HEK293 (cell line): ENCODE measurements at regions not wholly inside any gene's neighbourhood (a gene's known extent, or its start where the extent isn't known, plus 50 kb on each side); places are given as distances from the start of the nearest gene placed in this dataset.

Experiments used
- CTCF ChIA-PET: fragments of 350-600 bp; formaldehyde crosslinking; extraction: SDS; loops from one replicate; lab custom pipeline; 2021; ENCODE audit warnings: antibody characterized with exemption; lab: Yijun Ruan, JAX
- POLR2A ChIA-PET: fragments of 300-600 bp; formaldehyde crosslinking; extraction: SDS; loops from one replicate; lab custom pipeline; 2020; ENCODE audit warnings: antibody characterized with exemption, inconsistent platforms; lab: Yijun Ruan, JAX
- H3K27ac ChIP-seq: fragments of 200-500 bp; sonication (Bioruptor generic); 2 replicates; pipeline ENCODE4 v1.5.1; 2014; ENCODE audit warnings: low read depth, low read length, control low read depth, inconsistent platforms; ENCODE audit errors: extremely low read depth
- H3K36me3 ChIP-seq, 2 experiments: fragments of 200-500 bp in 1 of 2; sonication (Bioruptor generic) in 1 of 2; 1 replicate in 1 of 2; 2 replicates in 1 of 2; pipeline ENCODE4 v1.5.1; 2014 to 2017; ENCODE audit warnings: inconsistent platforms in 2 of 2, low read length in 2 of 2; ENCODE audit not compliant: control insufficient read depth in 2 of 2, insufficient read depth in 1 of 2
- H3K4me1 ChIP-seq: fragments of 200-500 bp; sonication (Bioruptor generic); 2 replicates; pipeline ENCODE4 v1.5.1; 2014; ENCODE audit warnings: mild to moderate bottlenecking, low read length, inconsistent platforms; ENCODE audit not compliant: control insufficient read depth, insufficient read depth
- H3K4me3 ChIP-seq: 2 replicates; pipeline ENCODE4 v1.5.1; 2011; ENCODE audit warnings: low read depth, mild to moderate bottlenecking, control low read depth, low read length, moderate library complexity
- H3K9me3 ChIP-seq: fragments of 200-500 bp; sonication (Bioruptor generic); 2 replicates; pipeline ENCODE4 v1.5.1; 2014; ENCODE audit warnings: low read depth, low read length, inconsistent platforms; ENCODE audit not compliant: control insufficient read depth, insufficient read depth
- SCRT2 ChIP-seq: fragments of 450-650 bp; formaldehyde crosslinking; IDR thresholded peaks from 2 replicates; pipeline ENCODE4 v1.5.1; 2016; ENCODE audit warnings: missing biosample characterization, missing genetic modification characterization
- TCF7L2 ChIP-seq: IDR thresholded peaks from 2 replicates; pipeline ENCODE4 v1.6.1; 2011; ENCODE audit warnings: low read depth, mild to moderate bottlenecking, inconsistent platforms, low read length, moderate library complexity, borderline replicate concordance
- WT1 ChIP-seq: fragments of 450-650 bp; formaldehyde crosslinking; IDR thresholded peaks from 2 replicates; pipeline ENCODE4 v1.5.1; 2016; ENCODE audit warnings: missing biosample characterization, missing genetic modification characterization
- ZBTB21 ChIP-seq: fragments of 450-650 bp; formaldehyde crosslinking; IDR thresholded peaks from 2 replicates; pipeline ENCODE4 v1.5.1; 2017; ENCODE audit warnings: missing biosample characterization, missing genetic modification characterization
- ZFHX2 ChIP-seq: fragments of 450-650 bp; formaldehyde crosslinking; conservative IDR thresholded peaks from 2 replicates; pipeline ENCODE4 v1.5.1; 2016; ENCODE audit warnings: missing biosample characterization, missing genetic modification characterization
- ZNF146 ChIP-seq: fragments of 450-650 bp; formaldehyde crosslinking; IDR thresholded peaks from 2 replicates; pipeline ENCODE4 v1.5.1; 2016; ENCODE audit warnings: missing biosample characterization, missing genetic modification characterization
- ZNF202 ChIP-seq: fragments of 450-650 bp; formaldehyde crosslinking; IDR thresholded peaks from 2 replicates; pipeline ENCODE4 v1.5.1; 2016; ENCODE audit warnings: missing biosample characterization, missing genetic modification characterization, borderline replicate concordance
- ZNF274 ChIP-seq, 2 experiments: fragments of 200-500 bp in 1 of 2; fragments of 450-650 bp in 1 of 2; sonication (Bioruptor generic) in 1 of 2; formaldehyde crosslinking in 1 of 2; IDR thresholded peaks; 2 replicates each; pipeline versions ENCODE4 v1.5.1 to v1.6.1; 2014 to 2016; ENCODE audit warnings: borderline replicate concordance in 1 of 2, inconsistent platforms in 1 of 2, low read length in 1 of 2, missing biosample characterization in 1 of 2, missing genetic modification characterization in 1 of 2
- ZNF404 ChIP-seq: fragments of 450-650 bp; formaldehyde crosslinking; IDR thresholded peaks from 2 replicates; pipeline ENCODE4 v1.5.1; 2017; ENCODE audit warnings: missing biosample characterization, missing genetic modification characterization
- ZNF48 ChIP-seq: fragments of 450-650 bp; formaldehyde crosslinking; IDR thresholded peaks from 2 replicates; pipeline ENCODE4 v1.5.1; 2016; ENCODE audit warnings: missing biosample characterization, missing genetic modification characterization
- ZNF501 ChIP-seq: fragments of 450-650 bp; formaldehyde crosslinking; IDR thresholded peaks from 2 replicates; pipeline ENCODE4 v1.5.1; 2016; ENCODE audit warnings: missing biosample characterization, missing genetic modification characterization
- ZNF514 ChIP-seq: fragments of 450-650 bp; formaldehyde crosslinking; IDR thresholded peaks from 2 replicates; pipeline ENCODE4 v1.5.1; 2016; ENCODE audit warnings: missing biosample characterization, missing genetic modification characterization
- ZNF529 ChIP-seq: fragments of 450-650 bp; formaldehyde crosslinking; IDR thresholded peaks from 2 replicates; pipeline ENCODE4 v1.5.1; 2017; ENCODE audit warnings: missing genetic modification characterization, missing biosample characterization; ENCODE audit not compliant: insufficient replicate concordance
- ZNF544 ChIP-seq: fragments of 450-650 bp; formaldehyde crosslinking; IDR thresholded peaks from 2 replicates; pipeline ENCODE4 v1.5.0; 2017; ENCODE audit warnings: missing biosample characterization, missing genetic modification characterization
- ZNF548 ChIP-seq: fragments of 450-650 bp; formaldehyde crosslinking; IDR thresholded peaks from 2 replicates; pipeline ENCODE4 v1.5.1; 2016; ENCODE audit warnings: missing biosample characterization, missing genetic modification characterization
- ZNF621 ChIP-seq: fragments of 450-650 bp; formaldehyde crosslinking; IDR thresholded peaks from 2 replicates; pipeline ENCODE4 v1.5.1; 2017; ENCODE audit warnings: missing biosample characterization, missing genetic modification characterization
- ZNF747 ChIP-seq: fragments of 450-650 bp; formaldehyde crosslinking; IDR thresholded peaks from 2 replicates; pipeline ENCODE4 v1.5.1; 2016; ENCODE audit warnings: missing biosample characterization, missing genetic modification characterization
- ZNF830 ChIP-seq: fragments of 450-650 bp; IDR thresholded peaks from 2 replicates; pipeline ENCODE4 v1.5.0; 2018; ENCODE audit warnings: missing biosample characterization, missing genetic modification characterization, low read depth, mild to moderate bottlenecking, moderate library complexity
- ZNF843 ChIP-seq: fragments of 450-650 bp; formaldehyde crosslinking; IDR thresholded peaks from 2 replicates; pipeline ENCODE4 v1.5.1; 2016; ENCODE audit warnings: missing biosample characterization, missing genetic modification characterization
- ZSCAN23 ChIP-seq: fragments of 450-650 bp; formaldehyde crosslinking; IDR thresholded peaks from 2 replicates; pipeline ENCODE4 v1.5.1; 2016; ENCODE audit warnings: missing biosample characterization, missing genetic modification characterization
- ZXDB ChIP-seq: fragments of 450-650 bp; formaldehyde crosslinking; IDR thresholded peaks from 2 replicates; pipeline ENCODE4 v1.5.1; 2016; ENCODE audit warnings: missing biosample characterization, missing genetic modification characterization
- TF ChIP-seq, protein P1 (sequence below): fragments of 450-650 bp; formaldehyde crosslinking; IDR thresholded peaks from 2 replicates; pipeline ENCODE4 v1.5.1; 2016; ENCODE audit warnings: missing biosample characterization, missing genetic modification characterization

DNA sequence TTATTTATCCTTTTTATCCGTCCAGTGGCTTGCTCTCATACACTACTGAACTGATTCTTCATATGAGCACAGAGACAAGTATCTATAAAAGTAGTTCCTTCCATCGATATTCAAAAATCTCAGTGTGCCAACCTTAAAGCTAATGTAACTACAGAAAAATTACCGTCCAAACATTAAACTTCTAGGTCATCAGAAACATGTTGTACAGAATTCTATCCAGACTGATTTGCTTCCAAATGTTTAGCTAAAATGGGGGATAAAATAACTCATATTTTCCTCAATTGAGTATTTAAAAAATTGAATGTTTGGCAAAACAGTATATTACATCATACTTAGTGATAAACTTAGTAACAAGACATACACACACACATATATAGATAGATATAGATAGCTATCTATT, 584.7 kb upstream of the SEMA3D start:
- TF ChIP-seq ZNF548 (tag by site-specific recombination) (no peak), ZXDB (tag by site-specific recombination) (no peak), WT1 (tag by site-specific recombination) (no peak), ZNF830 (tag by site-specific recombination) (no peak), ZNF529 (tag by site-specific recombination) (no peak), ZNF404 (no peak), ZNF621 (no peak), ZNF48 (no peak), ZNF544 (tag by site-specific recombination) (no peak), ZNF274 (IDR thresholded peaks at IDR 0.05; ENCODE audit: low read length) (no peak), ZNF274 (tag by site-specific recombination; IDR thresholded peaks at IDR 0.05; ENCODE audit: borderline replicate concordance) (no peak), ZNF747 (no peak), ZNF514 (tag by site-specific recombination) (no peak), ZFHX2 (no peak), ZNF501 (no peak), SCRT2 (no peak), TCF7L2 (no peak), ZBTB21 (tag by site-specific recombination) (no peak), ZNF202 (tag by site-specific recombination) (no peak)
- TF ChIP-seq, protein P1, sequence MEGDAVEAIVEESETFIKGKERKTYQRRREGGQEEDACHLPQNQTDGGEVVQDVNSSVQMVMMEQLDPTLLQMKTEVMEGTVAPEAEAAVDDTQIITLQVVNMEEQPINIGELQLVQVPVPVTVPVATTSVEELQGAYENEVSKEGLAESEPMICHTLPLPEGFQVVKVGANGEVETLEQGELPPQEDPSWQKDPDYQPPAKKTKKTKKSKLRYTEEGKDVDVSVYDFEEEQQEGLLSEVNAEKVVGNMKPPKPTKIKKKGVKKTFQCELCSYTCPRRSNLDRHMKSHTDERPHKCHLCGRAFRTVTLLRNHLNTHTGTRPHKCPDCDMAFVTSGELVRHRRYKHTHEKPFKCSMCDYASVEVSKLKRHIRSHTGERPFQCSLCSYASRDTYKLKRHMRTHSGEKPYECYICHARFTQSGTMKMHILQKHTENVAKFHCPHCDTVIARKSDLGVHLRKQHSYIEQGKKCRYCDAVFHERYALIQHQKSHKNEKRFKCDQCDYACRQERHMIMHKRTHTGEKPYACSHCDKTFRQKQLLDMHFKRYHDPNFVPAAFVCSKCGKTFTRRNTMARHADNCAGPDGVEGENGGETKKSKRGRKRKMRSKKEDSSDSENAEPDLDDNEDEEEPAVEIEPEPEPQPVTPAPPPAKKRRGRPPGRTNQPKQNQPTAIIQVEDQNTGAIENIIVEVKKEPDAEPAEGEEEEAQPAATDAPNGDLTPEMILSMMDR (tag by site-specific recombination), result no peak
- no peaks in the 10 kb centered on the region for H3K9me3 ChIP-seq
- CTCF ChIA-PET, result no interaction called here
- no peak overlapping the region for H3K27ac ChIP-seq
- no peaks in the 10 kb centered on the region for H3K36me3 ChIP-seq
- H3K4me3 ChIP-seq, result no peak overlapping the region
- H3K4me1 ChIP-seq, result no peaks in the 10 kb centered on the region; the same call in 1 of the 2 replicates
- POLR2A ChIA-PET, result no interaction called here

GRCh38 chr7:85770332-85770731, 583.5 kb upstream of the SEMA3D start:
- no peaks in the 10 kb centered on the region; the same call in 1 of the 2 replicates for H3K4me1 ChIP-seq
- ChIA-PET POLR2A (no interaction called here), CTCF (interaction anchor here (0.9 kb wide), 1 partner anchor 21 kb away, joined by 3 read pairs; no protein-coding TSS in a partner anchor)
- H3K9me3 ChIP-seq, result no peaks in the 10 kb centered on the region
- no peak overlapping the region for H3K27ac ChIP-seq
- H3K36me3 ChIP-seq, result no peaks in the 10 kb centered on the region
- no peak for TF ChIP-seq ZNF146 (tag by site-specific recombination)
- TF ChIP-seq ZSCAN23 (tag by site-specific recombination), result no peak
- TF ChIP-seq ZNF514 (tag by site-specific recombination), result no peak
- no peak overlapping the region for H3K4me3 ChIP-seq

DNA sequence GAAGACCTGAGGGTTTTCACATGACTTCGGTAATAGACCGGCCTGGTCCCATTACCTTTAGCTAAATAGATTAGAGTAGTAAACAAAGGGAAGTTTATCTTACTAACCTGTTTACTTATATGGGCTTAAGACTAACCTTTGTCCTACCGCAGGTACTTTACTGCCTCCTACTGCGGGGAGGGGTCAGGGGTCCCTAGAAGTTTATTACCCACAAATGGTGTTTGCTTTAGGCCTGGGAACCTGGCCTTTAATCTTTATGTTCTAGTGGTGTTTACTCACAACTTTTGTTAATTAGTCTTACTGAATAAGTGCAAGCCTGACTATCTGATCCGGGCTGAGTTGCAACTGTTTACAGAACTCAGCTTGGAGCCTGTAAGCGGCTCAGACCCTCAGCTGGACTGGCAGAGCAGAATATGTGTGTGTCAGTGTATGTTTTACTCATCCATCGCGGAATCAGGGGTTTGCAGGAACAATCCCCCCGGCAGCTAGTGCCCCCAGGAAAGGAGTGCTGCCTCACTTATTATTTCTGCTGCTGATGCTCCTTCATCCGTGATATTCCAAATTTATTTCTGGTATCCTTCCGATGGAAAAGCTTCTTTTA, 578.9 kb upstream of the SEMA3D start:
- CTCF ChIA-PET, result no interaction called here
- Histone ChIP-seq H3K27ac (no peak overlapping the region), H3K36me3 (no peaks in the 10 kb centered on the region), H3K4me1 (no peaks in the 10 kb centered on the region; the same call in 1 of the 2 replicates), H3K9me3 (no peaks in the 10 kb centered on the region), H3K4me3 (no peak overlapping the region)
- TF ChIP-seq TCF7L2 (peak; percentile 45; the same call in 1 of the 2 replicates), ZNF843 (tag by site-specific recombination) (no peak)
- POLR2A ChIA-PET, result no interaction called here
